H7 (cell line): ENCODE measurements at regions not wholly inside any gene's neighbourhood (a gene's known extent, or its start where the extent isn't known, plus 50 kb on each side); places are given as distances from the start of the nearest gene placed in this dataset.
"Not testable (repeated sequence)": the region's sequence is repeated elsewhere in the genome, so short reads cannot be mapped to it uniquely, and the experiment has no call there.

Experiments
- DNase-seq: peaks from one replicate; pipeline ENCODE4 v3.0.0; 2012
- H3K27me3 ChIP-seq: 2 replicates; pipeline ENCODE4 v1.6.0; 2011; ENCODE audit warnings: mild to moderate bottlenecking, low read length; ENCODE audit not compliant: control insufficient read depth, insufficient read depth
- H3K36me3 ChIP-seq: replicated peaks from 2 replicates; pipeline ENCODE4 v1.5.1; 2011; ENCODE audit warnings: low read length; ENCODE audit not compliant: control insufficient read depth, insufficient read depth
- H3K4me3 ChIP-seq: 2 replicates; pipeline ENCODE4 v1.5.1; 2011; ENCODE audit warnings: low read depth, mild to moderate bottlenecking, control low read depth, low read length, moderate library complexity; ENCODE audit not compliant: insufficient read depth

GRCh38 chr16:52742608-52743170 is 195.7 kb upstream of the TOX3 start:
- Histone ChIP-seq H3K36me3 (no peaks in the 10 kb centered on the region), H3K27me3 (no peaks in the 10 kb centered on the region), H3K4me3 (no peak overlapping the region)
- DNase-seq: no peak

GRCh38 chr16:52742052-52742451 is 195.1 kb upstream of the TOX3 start:
- Histone ChIP-seq H3K4me3 (no peak overlapping the region), H3K36me3 (no peaks in the 10 kb centered on the region), H3K27me3 (no peaks in the 10 kb centered on the region)
- no peak for DNase-seq

GRCh38 chr16:52741351-52741750 is 194.4 kb upstream of the TOX3 start:
- Histone ChIP-seq H3K4me3 (no peak overlapping the region), H3K27me3 (no peaks in the 10 kb centered on the region), H3K36me3 (no peaks in the 10 kb centered on the region)
- peak; percentile 36 for DNase-seq

- Histone ChIP-seq H3K36me3 (no peaks in the 10 kb centered on the region), H3K4me3 (no peak overlapping the region), H3K27me3 (no peaks in the 10 kb centered on the region)
- no peak for DNase-seq
Observed at GRCh38 chr16:52740766-52741165, 193.8 kb upstream of the TOX3 start.

- Histone ChIP-seq H3K27me3 (no peaks in the 10 kb centered on the region), H3K36me3 (no peaks in the 10 kb centered on the region), H3K4me3 (no peak overlapping the region)
- DNase-seq: no peak
Observed at GRCh38 chr16:52740333-52740732, 193.4 kb upstream of the TOX3 start.

- DNase-seq: not testable (repeated sequence)
Observed at GRCh38 chr16:52738992-52739391, 192.0 kb upstream of the TOX3 start.

GRCh38 chr16:52731219-52731875 is 184.4 kb upstream of the TOX3 start:
- no peak for DNase-seq
- no peak overlapping the region for H3K4me3 ChIP-seq
- H3K36me3 ChIP-seq: no peaks in the 10 kb centered on the region

More at GRCh38 chr16:52738992-52739391, 192.0 kb upstream of the TOX3 start:
- not testable (repeated sequence) for H3K4me3 ChIP-seq, H3K36me3 ChIP-seq, H3K27me3 ChIP-seq

GRCh38 chr16:52729731-52730130 is 182.8 kb upstream of the TOX3 start:
- Histone ChIP-seq H3K36me3 (no peaks in the 10 kb centered on the region), H3K4me3 (no peak overlapping the region)
- no peak for DNase-seq

More at GRCh38 chr16:52731219-52731875, 184.4 kb upstream of the TOX3 start:
- no peaks in the 10 kb centered on the region for H3K27me3 ChIP-seq

GRCh38 chr16:52727849-52728248 is 180.9 kb upstream of the TOX3 start:
- H3K27me3 ChIP-seq: no peaks in the 10 kb centered on the region
- H3K4me3 ChIP-seq: no peak overlapping the region
- DNase-seq: no peak
- no peaks in the 10 kb centered on the region for H3K36me3 ChIP-seq

More at GRCh38 chr16:52729731-52730130, 182.8 kb upstream of the TOX3 start:
- H3K27me3 ChIP-seq: no peaks in the 10 kb centered on the region

- Histone ChIP-seq H3K36me3 (no peaks in the 10 kb centered on the region), H3K27me3 (no peaks in the 10 kb centered on the region), H3K4me3 (no peak overlapping the region)
- DNase-seq: no peak
Observed at GRCh38 chr16:52727441-52727840, 180.5 kb upstream of the TOX3 start.

GRCh38 chr16:52725461-52725860 is 178.5 kb upstream of the TOX3 start:
- Histone ChIP-seq H3K36me3 (no peaks in the 10 kb centered on the region), H3K27me3 (no peaks in the 10 kb centered on the region), H3K4me3 (no peak overlapping the region)
- no peak for DNase-seq

- no peaks in the 10 kb centered on the region for H3K27me3 ChIP-seq
- no peak for DNase-seq
Observed at GRCh38 chr16:52725043-52725442, 178.1 kb upstream of the TOX3 start.

GRCh38 chr16:52721331-52721730 is 174.4 kb upstream of the TOX3 start:
- H3K4me3 ChIP-seq: no peak overlapping the region
- no peaks in the 10 kb centered on the region for H3K27me3 ChIP-seq
- no peak for DNase-seq
- no peaks in the 10 kb centered on the region for H3K36me3 ChIP-seq

More at GRCh38 chr16:52725043-52725442, 178.1 kb upstream of the TOX3 start:
- Histone ChIP-seq H3K36me3 (no peaks in the 10 kb centered on the region), H3K4me3 (no peak overlapping the region)

- H3K36me3 ChIP-seq: no peaks in the 10 kb centered on the region
- H3K4me3 ChIP-seq: no peak overlapping the region
- DNase-seq: no peak
- H3K27me3 ChIP-seq: no peaks in the 10 kb centered on the region
Observed at GRCh38 chr16:52718046-52718445, 171.1 kb upstream of the TOX3 start.

GRCh38 chr16:52713740-52714139 is 166.8 kb upstream of the TOX3 start:
- no peak overlapping the region for H3K4me3 ChIP-seq
- no peaks in the 10 kb centered on the region for H3K27me3 ChIP-seq
- H3K36me3 ChIP-seq: no peaks in the 10 kb centered on the region
- no peak for DNase-seq
